Loucy (cell line): ENCODE measurements at regions not wholly inside any gene's neighbourhood (a gene's known extent, or its start where the extent isn't known, plus 50 kb on each side); places are given as distances from the start of the nearest gene placed in this dataset.

Source experiments
- H2AFZ ChIP-seq: fragments of 200-600 bp; sonication (generic); 2 replicates; pipeline ENCODE4 v1.6.0; 2016; ENCODE audit warnings: antibody characterized with exemption, mild to moderate bottlenecking, low read length, moderate library complexity
- H3F3A ChIP-seq: fragments of 200-600 bp; 2 replicates; pipeline ENCODE4 v1.6.0; 2016; ENCODE audit warnings: antibody characterized with exemption, low read depth, mild to moderate bottlenecking
- H3K27me3 ChIP-seq: fragments of 200-600 bp; sonication (generic); 2 replicates; pipeline ENCODE4 v1.6.1; 2014; ENCODE audit warnings: low read length, mild to moderate bottlenecking; ENCODE audit not compliant: insufficient read depth, poor library complexity, severe bottlenecking
- H3K36me3 ChIP-seq: fragments of 200-600 bp; sonication (generic); 2 replicates; pipeline ENCODE4 v1.6.1; 2016; ENCODE audit warnings: low read length; ENCODE audit not compliant: insufficient read depth
- H3K4me1 ChIP-seq: fragments of 200-600 bp; sonication (generic); 2 replicates; pipeline ENCODE4 v1.5.1; 2014; ENCODE audit warnings: low read length, mild to moderate bottlenecking; ENCODE audit not compliant: insufficient read depth, poor library complexity, severe bottlenecking
- H3K4me2 ChIP-seq: fragments of 200-600 bp; sonication (generic); 2 replicates; pipeline ENCODE4 v1.6.0; 2014; ENCODE audit warnings: antibody characterized with exemption, low read length, low read depth, mild to moderate bottlenecking; ENCODE audit not compliant: poor library complexity, severe bottlenecking
- H3K4me3 ChIP-seq: fragments of 200-600 bp; sonication (generic); 2 replicates; pipeline ENCODE4 v1.5.1; 2014; ENCODE audit warnings: low read length, mild to moderate bottlenecking, mixed read lengths; ENCODE audit not compliant: poor library complexity, severe bottlenecking
- H3K79me2 ChIP-seq: fragments of 200-600 bp; sonication (generic); 2 replicates; pipeline ENCODE4 v1.6.1; 2014; ENCODE audit warnings: low read length; ENCODE audit not compliant: insufficient read depth
- H3K9ac ChIP-seq: fragments of 200-600 bp; sonication (generic); 2 replicates; pipeline ENCODE4 v1.6.0; 2014; ENCODE audit warnings: mild to moderate bottlenecking, low read depth, low read length, moderate library complexity; ENCODE audit not compliant: poor library complexity, severe bottlenecking
- H3K9me2 ChIP-seq: fragments of 200-600 bp; sonication (generic); replicated peaks from 2 replicates; pipeline ENCODE4 v1.6.1; 2016; ENCODE audit warnings: low read depth, low read length, mixed read lengths
- H3K9me3 ChIP-seq: fragments of 200-600 bp; sonication (generic); 2 replicates; pipeline ENCODE4 v1.6.1; 2014; ENCODE audit warnings: mild to moderate bottlenecking, antibody characterized with exemption, low read length, low read depth; ENCODE audit not compliant: insufficient read depth
- H4K20me1 ChIP-seq: fragments of 200-600 bp; sonication (generic); 2 replicates; pipeline ENCODE4 v1.6.0; 2014; ENCODE audit warnings: antibody characterized with exemption, low read length, mild to moderate bottlenecking; ENCODE audit not compliant: insufficient read depth, poor library complexity, severe bottlenecking
- CTCF ChIP-seq: fragments of 200-600 bp; sonication (generic); conservative IDR thresholded peaks from 2 replicates; pipeline ENCODE4 v1.5.1; 2014; ENCODE audit warnings: mild to moderate bottlenecking, antibody characterized with exemption, low read length
- EZH2phosphoT487 ChIP-seq: fragments of 200-600 bp; IDR thresholded peaks from 2 replicates; pipeline ENCODE4 v1.6.1; 2018; ENCODE audit warnings: antibody characterized with exemption, mild to moderate bottlenecking, moderate library complexity, borderline replicate concordance

- TF ChIP-seq EZH2phosphoT487: no peak
- TF ChIP-seq CTCF: no peak
- Histone ChIP-seq H3F3A (no peaks in the 10 kb centered on the region), H3K9ac (no peak overlapping the region)
Observed at GRCh38 chr1:81583878-81584277, 216.9 kb upstream of the ADGRL2 start.

GRCh38 chr1:81582467-81582986, 218.2 kb upstream of the ADGRL2 start:
- no peak overlapping the region for H3K4me2 ChIP-seq
- H3K27me3 ChIP-seq: no peaks in the 10 kb centered on the region
- TF ChIP-seq CTCF: no peak
- TF ChIP-seq EZH2phosphoT487: no peak
- H2AFZ ChIP-seq: no peak overlapping the region
- H3K9me2 ChIP-seq: no peaks in the 10 kb centered on the region
- no peak overlapping the region for H3K9ac ChIP-seq
- no peaks in the 10 kb centered on the region for H3F3A ChIP-seq
- H3K4me3 ChIP-seq: no peak overlapping the region
- no peaks in the 10 kb centered on the region for H3K36me3 ChIP-seq
- H3K4me1 ChIP-seq: no peaks in the 10 kb centered on the region
- H3K79me2 ChIP-seq: no peaks in the 10 kb centered on the region
- no peaks in the 10 kb centered on the region for H4K20me1 ChIP-seq
- no peaks in the 10 kb centered on the region for H3K9me3 ChIP-seq

More at GRCh38 chr1:81583878-81584277, 216.9 kb upstream of the ADGRL2 start:
- Histone ChIP-seq H4K20me1 (no peaks in the 10 kb centered on the region), H3K27me3 (no peaks in the 10 kb centered on the region), H3K36me3 (no peaks in the 10 kb centered on the region), H3K9me3 (no peaks in the 10 kb centered on the region), H3K4me1 (no peaks in the 10 kb centered on the region), H3K4me3 (no peak overlapping the region), H3K9me2 (no peaks in the 10 kb centered on the region), H2AFZ (no peak overlapping the region), H3K4me2 (no peak overlapping the region), H3K79me2 (no peaks in the 10 kb centered on the region)

GRCh38 chr1:81578867-81579266, 221.9 kb upstream of the ADGRL2 start:
- Histone ChIP-seq H3K4me1 (no peaks in the 10 kb centered on the region), H4K20me1 (no peaks in the 10 kb centered on the region), H2AFZ (no peak overlapping the region), H3K9me3 (no peaks in the 10 kb centered on the region), H3K79me2 (no peaks in the 10 kb centered on the region), H3K27me3 (no peaks in the 10 kb centered on the region), H3K4me2 (no peak overlapping the region), H3K9ac (no peak overlapping the region), H3K36me3 (no peaks in the 10 kb centered on the region), H3K9me2 (no peaks in the 10 kb centered on the region), H3K4me3 (no peak overlapping the region), H3F3A (no peaks in the 10 kb centered on the region)
- no peak for TF ChIP-seq CTCF
- no peak for TF ChIP-seq EZH2phosphoT487
